ENCODE measurements at regions not wholly inside any gene's neighbourhood (a gene's known extent, or its start where the extent isn't known, plus 50 kb on each side); places are given as distances from the start of the nearest gene placed in this dataset.

DNA sequence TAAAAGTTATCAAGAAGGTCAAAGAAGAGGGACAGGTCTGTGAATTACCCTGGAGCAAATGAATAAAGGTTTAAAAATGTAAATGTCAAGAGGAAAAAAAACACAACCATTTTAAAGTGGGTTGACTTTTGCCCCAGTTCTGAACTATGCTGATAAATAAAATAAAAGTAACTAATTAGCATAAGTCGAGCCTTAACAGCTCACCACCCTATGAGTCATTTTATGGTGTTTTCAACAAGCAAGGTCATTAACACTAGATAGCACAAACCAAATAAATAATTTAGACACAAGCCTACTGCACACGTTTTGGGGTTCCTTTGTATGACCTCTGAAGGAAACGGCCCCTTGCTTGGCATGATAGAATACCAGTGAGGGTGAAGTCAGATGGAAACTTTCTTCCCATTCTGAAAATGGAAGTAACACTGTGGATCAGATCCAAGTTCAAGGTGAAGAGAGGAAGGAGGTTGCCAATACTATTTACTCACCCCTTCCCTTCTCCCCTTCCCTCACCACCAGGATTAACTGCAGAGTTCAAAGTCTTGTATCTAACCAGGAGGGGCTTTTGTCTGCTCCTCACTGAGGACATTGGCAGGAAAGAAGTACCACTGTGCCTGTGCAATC is 380.0 kb upstream of the ACVR2A start:
- DNase-seq (no peak), ATAC-seq (ENCODE audit: low read depth) (no peak)
- Mint-ChIP-seq H3K27ac (no peak overlapping the region), H3K36me3 (peaks cover 2% of the 10 kb centered on the region), H3K4me3 (no peak overlapping the region), H3K9me3 (no peaks in the 10 kb centered on the region), H3K4me1 (peaks cover 4% of the 10 kb centered on the region), H3K27me3 (peaks cover 2% of the 10 kb centered on the region)
- POLR2A ChIA-PET: no interaction called here

GRCh38 chr2:147463881-147464520 is 380.8 kb upstream of the ACVR2A start:
- peaks cover 4% of the 10 kb centered on the region for H3K4me1 Mint-ChIP-seq
- no peak overlapping the region for H3K4me3 Mint-ChIP-seq
- H3K36me3 Mint-ChIP-seq: no peaks in the 10 kb centered on the region
- H3K27ac Mint-ChIP-seq: no peak overlapping the region
- ATAC-seq (ENCODE audit: low read depth) (no peak), DNase-seq (no peak)
- no peaks in the 10 kb centered on the region for H3K9me3 Mint-ChIP-seq
- POLR2A ChIA-PET: no interaction called here
- peaks cover 2% of the 10 kb centered on the region for H3K27me3 Mint-ChIP-seq

- Mint-ChIP-seq H3K9me3 (peaks cover 3% of the 10 kb centered on the region), H3K27me3 (no peaks in the 10 kb centered on the region), H3K4me3 (no peak overlapping the region), H3K4me1 (peaks cover 3% of the 10 kb centered on the region), H3K27ac (no peak overlapping the region), H3K36me3 (no peaks in the 10 kb centered on the region)
- POLR2A ChIA-PET: no interaction called here
- DNase-seq (no peak), ATAC-seq (ENCODE audit: low read depth) (no peak)
Observed at GRCh38 chr2:147460155-147460554, 384.7 kb upstream of the ACVR2A start.

GRCh38 chr2:147456779-147457178 is 388.1 kb upstream of the ACVR2A start:
- H3K4me3 Mint-ChIP-seq: no peak overlapping the region
- peaks cover 3% of the 10 kb centered on the region for H3K27me3 Mint-ChIP-seq
- DNase-seq (no peak), ATAC-seq (ENCODE audit: low read depth) (no peak)
- H3K36me3 Mint-ChIP-seq: no peaks in the 10 kb centered on the region
- peaks cover 3% of the 10 kb centered on the region for H3K4me1 Mint-ChIP-seq
- POLR2A ChIA-PET: no interaction called here
- H3K9me3 Mint-ChIP-seq: peaks cover 3% of the 10 kb centered on the region
- H3K27ac Mint-ChIP-seq: no peak overlapping the region

- ATAC-seq (ENCODE audit: low read depth): no peak
- H3K4me1 Mint-ChIP-seq: peaks cover 6% of the 10 kb centered on the region
- POLR2A ChIA-PET: no interaction called here
Observed at GRCh38 chr2:147451902-147452515, 392.8 kb upstream of the ACVR2A start.

DNA sequence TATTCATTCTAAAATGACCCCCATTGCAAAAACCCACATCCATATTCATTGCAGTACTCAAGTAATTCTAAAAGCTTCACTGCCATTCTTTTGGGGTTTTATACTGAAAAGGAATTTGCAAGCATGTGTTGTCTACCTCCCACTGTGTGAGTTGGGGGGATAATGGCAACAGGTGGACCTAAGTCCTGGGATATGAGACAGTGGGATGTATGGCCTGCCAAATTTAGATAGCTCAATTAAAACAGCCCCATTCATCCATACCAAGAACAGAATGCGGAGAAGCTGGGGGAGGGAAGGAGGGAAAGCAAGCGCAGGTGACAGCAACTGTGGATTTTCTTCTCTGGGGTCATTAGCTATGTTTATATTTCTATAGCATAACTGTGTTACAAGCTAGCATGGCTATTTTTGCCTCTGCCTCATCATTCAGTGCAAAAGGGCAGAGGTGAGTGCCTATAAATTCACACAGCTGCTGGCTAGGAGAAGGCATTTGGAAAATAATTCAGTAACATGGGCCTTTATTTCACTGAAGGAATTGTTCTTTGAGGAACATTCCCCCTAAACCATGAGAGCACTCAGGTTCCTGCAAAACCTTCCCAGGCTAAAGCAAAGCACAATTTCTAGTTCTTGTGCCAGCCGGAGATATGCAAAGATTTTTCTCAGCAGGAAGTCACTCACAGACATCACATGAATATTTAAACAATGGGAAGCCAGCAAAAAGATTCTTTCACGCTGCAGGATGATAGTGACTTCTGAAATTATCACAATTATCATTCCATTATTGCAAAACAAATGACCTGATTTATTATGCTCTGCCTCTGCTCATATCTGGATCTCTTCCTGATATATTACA is 393.9 kb upstream of the ACVR2A start:
- H3K9me3 Mint-ChIP-seq: peaks cover 2% of the 10 kb centered on the region
- peaks cover 5% of the 10 kb centered on the region for H3K27me3 Mint-ChIP-seq
- no peak overlapping the region for H3K4me3 Mint-ChIP-seq
- DNase-seq (no peak), ATAC-seq (ENCODE audit: low read depth) (no peak)
- no peak overlapping the region for H3K27ac Mint-ChIP-seq
- H3K4me1 Mint-ChIP-seq: peaks cover 6% of the 10 kb centered on the region
- POLR2A ChIA-PET: no interaction called here
- peaks cover 3% of the 10 kb centered on the region for H3K36me3 Mint-ChIP-seq

More at GRCh38 chr2:147451902-147452515, 392.8 kb upstream of the ACVR2A start:
- Mint-ChIP-seq H3K4me3 (no peak overlapping the region), H3K27ac (no peak overlapping the region), H3K27me3 (peaks cover 3% of the 10 kb centered on the region), H3K36me3 (no peaks in the 10 kb centered on the region), H3K9me3 (peaks cover 3% of the 10 kb centered on the region)
- no peak for DNase-seq

DNA sequence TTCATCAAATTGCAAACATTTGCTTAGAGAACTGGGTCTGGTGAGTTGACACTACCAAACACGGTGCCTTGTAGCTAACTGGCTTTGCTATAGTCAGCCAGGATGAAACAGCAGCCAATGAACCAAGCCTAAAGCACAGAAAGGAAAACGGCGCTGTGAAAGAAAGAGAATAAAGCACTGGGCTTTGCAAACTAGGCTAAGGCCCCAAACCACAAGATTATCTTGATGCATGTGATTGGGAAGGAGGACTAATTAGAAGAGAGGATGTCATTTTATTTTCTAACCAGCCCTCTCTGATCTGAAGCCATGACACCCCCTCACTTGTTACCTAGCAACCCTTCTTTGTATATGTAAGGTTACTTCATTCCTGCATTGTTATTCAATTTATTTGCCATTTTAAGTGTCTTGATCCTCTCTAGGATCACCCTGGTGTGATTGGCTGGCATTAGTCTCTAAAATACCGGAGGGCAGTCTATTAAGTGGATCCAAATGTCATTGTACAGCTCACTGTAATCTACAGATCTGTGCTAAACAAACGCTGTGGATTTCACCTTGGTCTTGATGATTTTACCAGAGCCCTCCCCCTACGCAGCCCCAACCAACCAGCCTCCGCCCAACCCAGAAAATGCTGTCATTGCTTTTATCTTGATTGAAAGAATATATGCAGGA is 395.4 kb upstream of the ACVR2A start:
- DNase-seq (no peak), ATAC-seq (ENCODE audit: low read depth) (no peak)
- POLR2A ChIA-PET: no interaction called here
- H3K27ac Mint-ChIP-seq: no peak overlapping the region
- H3K4me1 Mint-ChIP-seq: peaks cover 3% of the 10 kb centered on the region
- peaks cover 5% of the 10 kb centered on the region for H3K9me3 Mint-ChIP-seq
- peaks cover 9% of the 10 kb centered on the region for H3K27me3 Mint-ChIP-seq
- peaks cover 5% of the 10 kb centered on the region for H3K36me3 Mint-ChIP-seq
- no peak overlapping the region for H3K4me3 Mint-ChIP-seq

DNA sequence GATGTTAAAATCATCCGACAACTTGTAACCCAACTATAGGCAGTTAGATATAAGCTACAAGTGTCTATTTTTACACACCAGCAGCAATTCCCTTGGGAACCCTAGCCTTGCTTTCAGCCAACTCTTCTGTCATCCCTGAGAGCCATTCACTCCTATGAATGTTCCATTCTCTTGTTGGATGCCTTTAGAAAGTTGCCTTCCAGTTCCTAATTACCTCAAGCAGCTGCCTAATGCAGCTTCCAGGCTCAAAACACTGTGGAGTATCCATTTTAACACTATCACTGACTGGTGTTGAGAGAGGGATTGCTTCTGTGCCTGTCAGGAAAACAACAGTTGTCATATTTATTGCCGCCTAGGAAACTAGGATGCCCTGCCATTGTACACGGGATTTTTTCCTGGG is 402.0 kb upstream of the ACVR2A start:
- POLR2A ChIA-PET: no interaction called here
- Mint-ChIP-seq H3K27me3 (peaks cover 11% of the 10 kb centered on the region), H3K4me3 (no peak overlapping the region), H3K27ac (no peak overlapping the region), H3K4me1 (no peaks in the 10 kb centered on the region), H3K36me3 (peaks cover 5% of the 10 kb centered on the region), H3K9me3 (peaks cover 10% of the 10 kb centered on the region)
- ATAC-seq (ENCODE audit: low read depth) (no peak), DNase-seq (no peak)

DNA sequence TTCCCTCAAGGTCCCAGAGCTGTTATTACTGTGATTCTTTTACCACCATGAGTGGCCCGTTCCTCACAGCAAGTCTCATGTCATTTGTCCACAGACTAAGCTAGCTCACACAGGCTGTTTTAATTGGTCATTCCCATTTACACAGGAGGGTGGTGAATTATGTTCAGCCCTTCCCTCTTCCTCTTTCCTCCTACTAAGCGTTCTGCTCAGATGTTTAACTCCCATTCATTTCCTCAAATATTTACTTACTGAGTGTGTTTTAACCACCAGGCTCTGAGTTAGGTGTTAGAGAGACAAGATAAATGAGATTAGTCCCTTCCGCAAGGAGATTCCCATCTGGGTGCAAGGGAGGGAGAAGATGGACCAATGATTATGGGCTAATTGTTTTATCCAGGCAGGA is 403.6 kb upstream of the ACVR2A start:
- Mint-ChIP-seq H3K4me1 (no peaks in the 10 kb centered on the region), H3K36me3 (peaks cover 5% of the 10 kb centered on the region), H3K27ac (no peak overlapping the region), H3K27me3 (peaks cover 11% of the 10 kb centered on the region), H3K9me3 (peaks cover 10% of the 10 kb centered on the region), H3K4me3 (no peak overlapping the region)
- ATAC-seq (ENCODE audit: low read depth) (no peak), DNase-seq (no peak)
- POLR2A ChIA-PET: no interaction called here

GRCh38 chr2:147440734-147441133 is 404.1 kb upstream of the ACVR2A start:
- DNase-seq (no peak), ATAC-seq (ENCODE audit: low read depth) (no peak)
- H3K27me3 Mint-ChIP-seq: peaks cover 8% of the 10 kb centered on the region
- H3K4me1 Mint-ChIP-seq: no peaks in the 10 kb centered on the region
- H3K9me3 Mint-ChIP-seq: peaks cover 7% of the 10 kb centered on the region
- POLR2A ChIA-PET: no interaction called here
- no peak overlapping the region for H3K27ac Mint-ChIP-seq
- H3K36me3 Mint-ChIP-seq: peaks cover 2% of the 10 kb centered on the region
- no peak overlapping the region for H3K4me3 Mint-ChIP-seq

DNA sequence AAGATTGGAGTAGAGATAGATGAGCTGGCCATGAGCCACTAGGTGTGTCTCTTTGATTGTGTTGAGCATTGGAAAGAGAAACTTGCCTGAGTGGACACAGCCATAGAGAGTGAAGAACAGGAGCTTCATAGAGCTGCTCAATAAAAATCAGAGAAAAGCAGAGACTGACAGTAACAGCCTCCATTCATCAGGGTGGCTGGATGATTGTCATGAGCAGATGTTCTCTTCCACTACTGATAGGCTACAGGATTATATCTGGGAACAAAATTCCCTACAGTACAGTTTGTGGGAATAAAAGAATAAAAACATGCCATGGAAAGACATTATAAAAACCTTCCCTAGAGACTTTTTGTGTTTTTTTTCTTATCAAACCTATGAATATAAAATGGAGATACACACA is 404.8 kb upstream of the ACVR2A start:
- ATAC-seq (ENCODE audit: low read depth) (no peak), DNase-seq (no peak)
- Mint-ChIP-seq H3K9me3 (peaks cover 5% of the 10 kb centered on the region), H3K4me3 (no peak overlapping the region), H3K27me3 (peaks cover 4% of the 10 kb centered on the region), H3K27ac (no peak overlapping the region), H3K4me1 (no peaks in the 10 kb centered on the region), H3K36me3 (no peaks in the 10 kb centered on the region)
- POLR2A ChIA-PET: no interaction called here

GRCh38 chr2:147438882-147439281 is 405.9 kb upstream of the ACVR2A start:
- no peak for DNase-seq
- no peak overlapping the region for H3K27ac Mint-ChIP-seq
- no peak overlapping the region for H3K4me3 Mint-ChIP-seq
- POLR2A ChIA-PET: no interaction called here
- ATAC-seq (ENCODE audit: low read depth): no peak
- no peaks in the 10 kb centered on the region for H3K4me1 Mint-ChIP-seq
- no peaks in the 10 kb centered on the region for H3K36me3 Mint-ChIP-seq
- H3K27me3 Mint-ChIP-seq: peaks cover 4% of the 10 kb centered on the region
- peaks cover 5% of the 10 kb centered on the region for H3K9me3 Mint-ChIP-seq

GRCh38 chr2:147433822-147434221 is 411.0 kb upstream of the ACVR2A start:
- POLR2A ChIA-PET: no interaction called here
- H3K4me3 Mint-ChIP-seq: no peak overlapping the region
- H3K27ac Mint-ChIP-seq: no peak overlapping the region
- no peak for ATAC-seq (ENCODE audit: low read depth)
- DNase-seq: no peak
- peaks cover 2% of the 10 kb centered on the region for H3K9me3 Mint-ChIP-seq
- peaks cover 10% of the 10 kb centered on the region for H3K4me1 Mint-ChIP-seq
- no peaks in the 10 kb centered on the region for H3K36me3 Mint-ChIP-seq
- no peaks in the 10 kb centered on the region for H3K27me3 Mint-ChIP-seq

Measured in activated naive CD8-positive, alpha-beta T cell treated with anti-CD3 and anti-CD28 coated beads, Interleukin-2, amount 10 ng/mL, durations not matched to agents 7 days and 5 days (primary cell).